RWPE2 (cell line): ENCODE measurements at regions not wholly inside any gene's neighbourhood (a gene's known extent, or its start where the extent isn't known, plus 50 kb on each side); places are given as distances from the start of the nearest gene placed in this dataset.

Source experiments
- ATAC-seq: fragments of 200-7000 bp; cut with Tn5 transposase; 3 replicates; pipeline ENCODE4 v1.9.1; 2021; ENCODE audit warnings: low read depth
- DNase-seq: peaks from one replicate; pipeline ENCODE4 v3.0.0-alpha.2; 2020; ENCODE audit warnings: low spot score
- H3K27ac ChIP-seq: fragments of 450-650 bp; 2 replicates; pipeline ENCODE4 v1.5.1; 2017; ENCODE audit warnings: mild to moderate bottlenecking; ENCODE audit not compliant: poor library complexity, severe bottlenecking
- H3K27me3 ChIP-seq: fragments of 250-450 bp; sonication (Bioruptor Pico); 2 replicates; pipeline ENCODE4 v1.5.1; 2021; ENCODE audit warnings: mild to moderate bottlenecking, moderate library complexity; ENCODE audit not compliant: insufficient read depth, poor library complexity, severe bottlenecking
- H3K36me3 ChIP-seq: fragments of 250-450 bp; sonication (Bioruptor Pico); 2 replicates; pipeline ENCODE4 v1.5.1; 2020; ENCODE audit warnings: low read depth, mild to moderate bottlenecking, moderate library complexity
- H3K4me1 ChIP-seq: fragments of 250-450 bp; sonication (Bioruptor Pico); 2 replicates; pipeline ENCODE4 v1.5.1; 2021; ENCODE audit warnings: mild to moderate bottlenecking, moderate library complexity; ENCODE audit not compliant: insufficient read depth, poor library complexity, severe bottlenecking
- H3K4me3 ChIP-seq: fragments of 250-450 bp; sonication (Bioruptor Pico); 2 replicates; pipeline ENCODE4 v1.5.1; 2021; ENCODE audit warnings: mild to moderate bottlenecking, moderate library complexity; ENCODE audit not compliant: severe bottlenecking
- H3K9me3 ChIP-seq: fragments of 250-450 bp; sonication (Bioruptor Pico); 2 replicates; pipeline ENCODE4 v1.5.1; 2021; ENCODE audit warnings: mild to moderate bottlenecking, moderate library complexity; ENCODE audit not compliant: severe bottlenecking
- CTCF ChIP-seq: fragments of 450-650 bp; IDR thresholded peaks from one replicate; pipeline ENCODE4 v1.5.1; 2017; ENCODE audit warnings: mild to moderate bottlenecking, moderate library complexity; ENCODE audit not compliant: poor library complexity, severe bottlenecking

- TF ChIP-seq CTCF: no peak
- no peaks in the 10 kb centered on the region for H3K9me3 ChIP-seq
- no peak overlapping the region for H3K4me3 ChIP-seq
- H3K27me3 ChIP-seq: no peaks in the 10 kb centered on the region
- H3K36me3 ChIP-seq: no peaks in the 10 kb centered on the region; the same call in 1 of the 2 replicates
- DNase-seq: no peak
- ATAC-seq: no peak
- H3K27ac ChIP-seq: no peak overlapping the region
- peaks cover 6% of the 10 kb centered on the region for H3K4me1 ChIP-seq
Measured at GRCh38 chr7:86966916-86967315, 92.5 kb downstream of the ELAPOR2 start.

GRCh38 chr7:86965727-86966120, 93.7 kb downstream of the ELAPOR2 start:
- no peak overlapping the region for H3K4me3 ChIP-seq
- ATAC-seq (no peak), DNase-seq (no peak)
- H3K36me3 ChIP-seq: no peaks in the 10 kb centered on the region; the same call in 1 of the 2 replicates
- no peaks in the 10 kb centered on the region for H3K27me3 ChIP-seq
- no peak for TF ChIP-seq CTCF
- peaks cover 6% of the 10 kb centered on the region for H3K4me1 ChIP-seq
- H3K27ac ChIP-seq: no peak overlapping the region
- H3K9me3 ChIP-seq: no peaks in the 10 kb centered on the region

GRCh38 chr7:86964973-86965726, 94.3 kb downstream of the ELAPOR2 start:
- ATAC-seq (no peak), DNase-seq (no peak)
- H3K27ac ChIP-seq: no peak overlapping the region
- no peak overlapping the region for H3K4me3 ChIP-seq
- no peaks in the 10 kb centered on the region; the same call in 1 of the 2 replicates for H3K36me3 ChIP-seq
- H3K9me3 ChIP-seq: no peaks in the 10 kb centered on the region
- H3K4me1 ChIP-seq: peaks cover 6% of the 10 kb centered on the region
- no peak for TF ChIP-seq CTCF
- no peaks in the 10 kb centered on the region for H3K27me3 ChIP-seq

- no peak for DNase-seq
- Histone ChIP-seq H3K36me3 (no peaks in the 10 kb centered on the region; the same call in 1 of the 2 replicates), H3K4me3 (no peak overlapping the region), H3K27ac (no peak overlapping the region), H3K9me3 (no peaks in the 10 kb centered on the region), H3K27me3 (no peaks in the 10 kb centered on the region), H3K4me1 (peaks cover 6% of the 10 kb centered on the region)
- ATAC-seq: 0 out of 3 replicates have a peak, but pooled peaks have one; percentile 35
- no peak for TF ChIP-seq CTCF
Measured at GRCh38 chr7:86963599-86964230, 95.7 kb downstream of the ELAPOR2 start.

GRCh38 chr7:86962623-86963022, 96.8 kb downstream of the ELAPOR2 start:
- no peak for ATAC-seq
- Histone ChIP-seq H3K4me1 (peaks cover 6% of the 10 kb centered on the region), H3K4me3 (no peak overlapping the region), H3K27me3 (no peaks in the 10 kb centered on the region), H3K9me3 (no peaks in the 10 kb centered on the region), H3K27ac (no peak overlapping the region), H3K36me3 (no peaks in the 10 kb centered on the region; the same call in 1 of the 2 replicates)
- no peak for TF ChIP-seq CTCF
- no peak for DNase-seq
